Esophagus muscularis mucosa (tissue), 3 donors: ENCODE measurements at regions not wholly inside any gene's neighbourhood (a gene's known extent, or its start where the extent isn't known, plus 50 kb on each side); places are given as distances from the start of the nearest gene placed in this dataset.

ENCODE experiments used
- CTCF ChIP-seq, 3 experiments: fragments of 200-600 bp in 2 of 3; fragments of 450-650 bp in 1 of 3; sonication (generic) in 2 of 3; IDR thresholded peaks; one replicate each; pipeline ENCODE4 v1.5.1; 2017 to 2019; ENCODE audit warnings: antibody characterized with exemption in 3 of 3, mild to moderate bottlenecking in 2 of 3, moderate library complexity in 1 of 3
- POLR2AphosphoS5 ChIP-seq, 2 donors: sonication (generic); formaldehyde crosslinking; IDR thresholded peaks; one replicate each; pipeline ENCODE4 v1.6.1; 2017; ENCODE audit warnings: antibody characterized with exemption in 2 of 2

DNA sequence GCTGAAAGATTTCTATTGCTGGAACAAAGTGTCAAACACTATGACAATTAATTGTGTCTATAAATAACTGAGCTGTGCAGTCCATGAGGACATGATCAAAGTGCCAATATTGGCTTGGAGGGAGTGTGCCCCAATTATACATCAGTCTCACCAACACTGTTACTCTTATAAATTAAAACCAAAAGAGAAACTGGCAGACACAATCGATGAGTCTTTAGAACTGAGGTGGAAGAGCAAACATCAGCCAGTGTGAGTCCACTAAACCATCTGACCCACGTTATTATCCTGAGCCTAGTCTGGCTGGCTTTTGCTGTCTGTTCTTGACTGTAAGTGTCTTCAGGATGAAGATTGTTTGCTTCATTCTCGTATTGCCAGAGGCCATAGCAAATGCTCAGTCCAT, 98.9 kb downstream of the OLIG3 start:
- TF ChIP-seq POLR2AphosphoS5 (IDR thresholded peaks at IDR 0.05) (no peak), CTCF (IDR thresholded peaks at IDR 0.05) (no peak)
